SK-N-MC (cell line): ENCODE measurements at regions not wholly inside any gene's neighbourhood (a gene's known extent, or its start where the extent isn't known, plus 50 kb on each side); places are given as distances from the start of the nearest gene placed in this dataset.

ENCODE experiments used
- EZH2 ChIP-seq: fragments of 200-600 bp; sonication (generic); IDR thresholded peaks from one replicate; pipeline ENCODE4 v1.6.1; 2017; ENCODE audit warnings: antibody characterized with exemption
- FOXP2 ChIP-seq: optimal IDR thresholded peaks from 2 replicates; pipeline ENCODE3; 2011; ENCODE audit warnings: mild to moderate bottlenecking, moderate library complexity; ENCODE audit not compliant: insufficient read depth; ENCODE audit errors: extremely low read length, control extremely low read depth
- POLR2AphosphoS5 ChIP-seq: IDR thresholded peaks from 2 replicates; pipeline ENCODE4 v1.6.1; 2012; ENCODE audit warnings: mild to moderate bottlenecking, low read depth, low read length, borderline replicate concordance

- TF ChIP-seq POLR2AphosphoS5 (no peak), EZH2 (no peak), FOXP2 (no peak)
Observed at GRCh38 chr5:2191972-2192371, 309.2 kb upstream of the IRX4 start.
